ENCODE measurements at regions not wholly inside any gene's neighbourhood (a gene's known extent, or its start where the extent isn't known, plus 50 kb on each side); places are given as distances from the start of the nearest gene placed in this dataset.

- in situ Hi-C loops (cut with HindIII; ENCODE audit: low sequenced_read_pairs): no loop called here
Observed at GRCh38 chr6:43911354-43912115, 141.5 kb downstream of the VEGFA start.

- in situ Hi-C loops (cut with HindIII; ENCODE audit: low sequenced_read_pairs): no loop called here
Observed at GRCh38 chr6:43910638-43911353, 140.8 kb downstream of the VEGFA start.

DNA sequence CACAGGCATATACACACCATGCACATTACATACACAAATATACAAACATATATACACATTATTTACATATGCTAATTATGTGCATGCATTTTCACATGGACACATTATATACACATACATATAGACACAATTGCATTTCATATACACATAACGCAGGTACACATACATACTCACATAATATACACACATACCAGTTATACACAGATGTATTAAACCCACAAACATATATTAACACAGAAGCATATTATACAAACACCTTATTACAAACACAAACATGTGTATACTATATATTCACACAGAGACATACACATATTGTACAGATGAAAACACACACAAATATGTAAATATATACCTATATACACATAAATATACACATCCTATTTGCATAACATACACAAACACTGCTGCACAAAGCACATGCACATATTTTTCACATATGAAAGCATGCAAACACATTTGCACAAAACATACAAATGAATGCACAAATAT, 140.2 kb downstream of the VEGFA start:
- in situ Hi-C loops (cut with HindIII; ENCODE audit: low sequenced_read_pairs): no loop called here

DNA sequence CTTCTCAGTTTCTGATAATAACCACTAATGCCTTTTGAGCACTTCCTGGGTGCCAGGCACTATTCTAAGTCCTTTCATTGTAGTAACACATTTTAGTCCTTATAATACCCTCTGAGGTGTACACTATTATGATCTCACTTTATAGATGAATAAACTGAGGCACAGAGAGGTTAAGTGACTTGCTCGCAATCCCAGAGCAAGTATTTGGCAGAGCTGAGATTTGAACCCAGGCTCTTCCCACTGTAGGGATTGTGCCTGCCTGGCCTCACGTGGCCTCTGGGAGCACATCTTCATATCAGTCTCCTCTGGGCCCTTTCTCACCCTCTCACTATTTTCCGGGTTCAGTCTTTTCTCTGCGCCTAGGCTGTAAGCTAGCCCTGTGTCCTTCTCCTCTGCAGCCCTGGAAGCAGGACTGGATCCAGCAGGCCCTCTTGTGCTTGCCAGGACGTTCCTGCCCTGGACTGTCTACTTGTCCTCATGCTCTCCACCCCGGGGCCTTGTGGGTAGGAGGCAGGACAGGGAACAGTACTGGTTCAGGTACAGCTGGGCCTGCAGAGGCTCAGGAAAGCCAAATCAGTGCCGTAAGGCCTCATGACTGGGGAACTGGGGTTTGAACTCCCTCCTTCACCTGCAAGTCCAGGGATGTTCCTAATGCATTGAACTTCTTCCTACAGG, 139.6 kb downstream of the VEGFA start:
- in situ Hi-C loops (cut with HindIII; ENCODE audit: low sequenced_read_pairs): no loop called here

- in situ Hi-C loops (cut with HindIII; ENCODE audit: low sequenced_read_pairs): no loop called here
Observed at GRCh38 chr6:43907789-43908472, 137.9 kb downstream of the VEGFA start.

GRCh38 chr6:43907312-43907711, 137.3 kb downstream of the VEGFA start:
- in situ Hi-C loops (cut with HindIII; ENCODE audit: low sequenced_read_pairs): no loop called here

- in situ Hi-C loops (cut with HindIII; ENCODE audit: low sequenced_read_pairs): no loop called here
Observed at GRCh38 chr6:43904311-43905123, 134.5 kb downstream of the VEGFA start.

DNA sequence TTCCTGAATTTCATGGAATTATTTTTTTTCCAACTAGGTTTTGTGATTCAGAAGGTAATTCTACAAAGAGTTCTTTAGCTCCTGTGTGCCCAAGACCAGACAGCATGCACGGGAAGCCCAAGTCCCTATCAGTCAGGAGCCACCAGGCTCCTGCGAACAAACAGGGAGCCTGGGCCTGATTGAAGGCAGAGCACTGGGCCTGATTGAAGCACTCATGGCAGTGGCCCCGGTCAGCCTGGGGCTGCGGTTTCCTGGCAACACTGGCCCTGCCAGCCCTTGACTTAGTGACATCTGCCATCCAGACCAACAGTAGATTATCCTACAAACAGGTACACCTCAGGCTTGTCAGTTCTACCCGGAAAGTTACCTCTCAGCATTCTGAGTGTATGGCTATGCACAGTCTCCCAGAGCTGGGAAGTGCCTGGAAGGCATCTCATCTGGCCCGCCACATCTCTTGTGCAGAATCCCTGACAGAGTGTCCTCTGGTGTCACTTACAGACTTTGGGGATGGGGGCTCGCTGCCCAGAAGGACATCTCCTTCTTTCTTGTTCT, 133.8 kb downstream of the VEGFA start:
- in situ Hi-C loops (cut with HindIII; ENCODE audit: low sequenced_read_pairs): no loop called here

DNA sequence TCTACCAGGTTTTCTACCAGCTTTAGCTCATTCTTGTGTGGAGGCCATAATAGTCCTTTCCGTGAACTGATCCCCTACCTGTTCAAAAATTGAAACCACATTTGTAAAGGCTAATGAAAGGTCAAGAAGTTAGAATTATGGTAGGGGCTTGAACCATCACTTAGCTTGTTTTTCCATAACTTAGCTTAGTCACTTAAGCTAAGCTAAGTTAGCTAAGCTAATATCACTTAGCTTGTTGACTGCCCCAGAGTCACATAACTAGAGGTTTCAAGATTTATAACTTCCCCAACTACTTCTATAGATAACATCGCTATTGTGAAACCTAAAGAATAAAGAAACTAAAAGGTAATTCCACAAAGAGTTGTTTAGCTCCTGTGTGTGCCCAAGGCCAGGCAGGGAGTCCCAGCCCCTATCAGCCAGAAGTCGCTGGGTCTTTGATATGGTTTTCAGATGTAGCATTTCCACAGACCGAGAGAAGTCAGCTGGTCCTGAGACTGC, 131.8 kb downstream of the VEGFA start:
- in situ Hi-C loops (cut with HindIII; ENCODE audit: low sequenced_read_pairs): no loop called here

DNA sequence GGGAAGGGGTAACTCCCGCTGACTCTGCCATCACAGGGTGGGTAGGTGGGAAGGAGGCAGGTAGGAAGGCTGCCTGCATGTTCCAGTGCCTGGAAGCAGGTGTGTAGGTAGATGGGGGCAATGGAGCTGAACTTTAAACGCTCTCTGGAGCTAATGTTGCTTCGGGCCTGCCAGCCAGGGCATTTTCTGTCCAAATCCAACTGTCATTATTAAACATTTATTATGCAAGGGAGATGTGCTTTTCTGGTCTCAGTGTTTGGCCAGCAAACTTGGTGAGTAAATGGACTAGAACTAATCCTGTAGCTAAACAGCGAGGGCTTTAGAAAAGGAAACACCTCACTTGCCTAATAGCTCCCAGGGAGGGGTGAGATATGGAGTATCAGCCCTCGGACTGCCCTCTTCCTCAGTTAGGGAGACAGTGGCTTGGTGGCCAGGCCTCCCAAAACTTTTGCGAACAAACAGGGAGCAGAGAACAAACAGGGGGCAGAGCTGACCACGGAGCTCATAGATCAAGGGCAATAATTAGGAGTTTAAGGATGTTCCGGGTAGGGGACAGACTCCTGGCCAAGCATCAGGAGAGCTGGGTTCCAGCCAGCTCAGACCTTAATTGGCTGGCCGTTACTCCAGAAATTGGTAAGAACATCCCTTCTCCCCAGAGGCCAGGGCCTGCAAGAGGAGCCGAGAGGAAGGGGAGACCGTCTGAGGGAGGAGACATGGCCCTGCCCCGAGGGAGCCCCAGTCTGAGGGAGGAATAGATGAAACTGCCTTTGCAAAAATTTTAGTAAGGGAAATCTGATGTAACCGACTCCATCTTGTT, 131.1 kb downstream of the VEGFA start:
- in situ Hi-C loops (cut with HindIII; ENCODE audit: low sequenced_read_pairs): no loop called here

DNA sequence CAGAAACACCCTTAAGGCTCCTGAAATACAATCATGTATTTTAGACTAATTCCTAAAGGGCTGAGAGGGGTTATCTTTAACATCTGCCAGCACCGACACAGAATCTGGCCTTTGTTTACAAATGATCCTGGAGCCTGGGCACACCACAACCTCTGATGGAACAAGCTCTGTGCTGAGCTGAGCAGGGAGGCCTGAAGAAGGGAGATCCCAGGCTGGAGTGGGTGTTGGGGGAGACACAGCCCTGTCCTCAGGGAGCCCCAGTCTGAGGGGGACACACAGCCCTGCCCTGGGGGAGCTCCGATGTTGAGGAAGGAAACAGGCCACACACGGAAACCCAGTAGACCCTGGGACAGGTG, 130.5 kb downstream of the VEGFA start:
- in situ Hi-C loops (cut with HindIII; ENCODE audit: low sequenced_read_pairs): no loop called here

DNA sequence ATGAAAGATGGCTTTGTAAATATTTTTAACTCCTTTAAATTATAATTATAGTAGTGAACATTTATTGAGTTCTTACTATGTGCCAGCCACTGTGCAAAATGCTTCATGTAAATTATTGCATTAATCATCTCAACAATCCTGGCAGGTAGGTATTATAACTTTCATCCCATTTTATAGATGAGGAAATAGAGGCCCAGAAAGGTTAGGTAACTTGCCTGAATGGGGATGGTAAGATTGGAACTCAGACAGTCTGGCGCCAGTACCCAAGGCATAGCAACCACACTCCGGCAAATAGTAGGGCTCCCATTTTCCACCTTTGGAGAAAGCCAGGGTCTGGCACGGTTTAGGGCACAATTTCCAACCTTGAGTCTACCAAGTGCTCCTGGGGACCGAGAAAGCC, 129.8 kb downstream of the VEGFA start:
- in situ Hi-C loops (cut with HindIII; ENCODE audit: low sequenced_read_pairs): no loop called here

DNA sequence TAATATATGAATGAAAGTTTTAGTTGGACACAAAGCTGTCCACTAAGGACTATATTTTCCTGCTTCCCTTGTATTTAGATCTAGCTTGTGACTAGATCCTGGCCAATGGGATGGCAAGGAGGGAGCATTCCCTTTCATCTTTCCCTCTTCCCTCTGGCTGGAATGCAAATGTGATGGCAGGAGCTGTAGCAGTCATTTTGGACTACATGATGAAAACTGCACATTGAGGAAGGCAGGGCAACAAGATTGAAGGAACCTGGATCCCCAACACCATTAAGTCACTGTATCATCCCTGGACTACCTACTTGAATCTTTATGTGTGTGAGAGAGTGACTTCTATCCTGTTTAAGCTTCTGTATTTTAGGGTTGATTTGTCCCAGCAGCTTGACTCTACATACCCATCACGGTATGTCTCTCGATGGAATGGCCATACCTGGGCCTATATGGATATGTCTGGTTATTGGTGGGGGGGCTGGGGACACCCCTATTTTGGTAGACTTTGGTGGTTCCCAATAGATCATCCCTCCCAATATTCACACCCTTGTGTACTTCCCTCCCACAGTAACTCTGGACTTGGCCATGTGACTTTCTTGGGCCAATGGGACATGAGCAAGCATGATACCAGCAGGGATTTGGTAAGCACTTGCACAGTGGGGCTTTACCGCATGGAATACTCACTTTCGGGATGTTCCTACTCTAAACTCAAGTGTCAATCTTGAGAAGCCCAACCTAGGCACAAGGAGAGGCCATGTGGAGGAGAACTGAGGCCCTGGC, 128.5 kb downstream of the VEGFA start:
- in situ Hi-C loops (cut with HindIII; ENCODE audit: low sequenced_read_pairs): no loop called here

GRCh38 chr6:43897571-43898302, 127.7 kb downstream of the VEGFA start:
- in situ Hi-C loops (cut with HindIII; ENCODE audit: low sequenced_read_pairs): no loop called here

DNA sequence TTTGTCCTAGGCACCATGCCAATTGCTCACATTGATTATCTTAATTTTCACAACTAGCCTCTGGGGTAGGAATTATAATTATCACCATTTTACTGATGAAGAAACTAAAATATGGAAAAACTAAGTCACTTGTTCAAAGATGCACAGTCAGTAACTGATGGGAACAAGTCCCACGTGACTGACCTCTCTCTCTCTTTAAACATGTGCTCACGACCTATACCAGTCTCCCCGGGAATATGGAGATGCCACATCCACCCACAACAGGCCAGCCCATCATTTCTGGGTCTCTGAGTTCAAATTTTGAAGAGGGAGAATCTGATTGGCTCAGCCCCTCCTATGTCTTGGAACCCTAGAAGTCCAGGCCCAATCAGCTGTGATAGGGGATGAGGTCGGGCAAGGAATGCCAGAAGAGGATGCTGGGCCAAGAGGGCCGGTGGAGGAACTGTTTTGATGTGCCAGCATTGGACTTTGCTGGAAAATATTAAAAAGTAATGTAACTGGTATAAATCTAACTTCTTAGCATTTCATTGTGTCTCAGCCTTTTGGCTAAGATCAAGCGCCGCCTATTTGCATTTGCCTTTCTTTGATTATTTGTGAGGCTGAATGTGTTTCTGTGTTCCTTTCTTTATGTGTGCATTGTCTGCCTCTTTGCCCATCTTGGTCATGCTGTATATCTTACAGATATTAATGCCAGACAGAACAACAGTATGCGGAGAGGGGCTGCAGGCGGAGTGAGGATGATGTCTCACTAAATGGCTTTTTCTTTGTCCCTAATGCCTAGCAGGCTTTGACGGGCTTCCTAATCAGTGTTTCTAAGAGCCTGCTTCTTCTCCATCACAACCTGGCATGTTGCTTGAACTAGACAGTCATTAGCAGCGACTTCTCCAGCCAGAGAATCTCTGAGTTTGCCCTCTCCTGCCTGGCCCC, 126.6 kb downstream of the VEGFA start:
- in situ Hi-C loops (cut with HindIII; ENCODE audit: low sequenced_read_pairs): no loop called here

- in situ Hi-C loops (cut with HindIII; ENCODE audit: low sequenced_read_pairs): no loop called here
Observed at GRCh38 chr6:43895656-43896328, 125.8 kb downstream of the VEGFA start.

Measured in DLD1 (cell line).